Activated naive CD8-positive, alpha-beta T cell treated with anti-CD3 and anti-CD28 coated beads for 36 hours (primary cell): ENCODE measurements at regions not wholly inside any gene's neighbourhood (a gene's known extent, or its start where the extent isn't known, plus 50 kb on each side); places are given as distances from the start of the nearest gene placed in this dataset.

Source experiments
- DNase-seq: peaks from one replicate; pipeline ENCODE4 v3.0.0; 2021
- H3K27ac Mint-ChIP-seq: one replicate; pipeline ENCODE4 v1.8.0; 2022; ENCODE audit warnings: mild to moderate bottlenecking, moderate library complexity, mixed read lengths
- H3K27me3 Mint-ChIP-seq: one replicate; pipeline ENCODE4 v1.8.0; 2022; ENCODE audit warnings: mild to moderate bottlenecking, mixed read lengths
- H3K36me3 Mint-ChIP-seq: one replicate; pipeline ENCODE4 v1.8.0; 2021; ENCODE audit warnings: mild to moderate bottlenecking, mixed read lengths
- H3K4me1 Mint-ChIP-seq: one replicate; pipeline ENCODE4 v1.8.0; 2021; ENCODE audit warnings: mixed read lengths
- H3K4me3 Mint-ChIP-seq: one replicate; pipeline ENCODE4 v1.8.0; 2022; ENCODE audit warnings: mild to moderate bottlenecking, moderate library complexity, mixed read lengths
- H3K9me3 Mint-ChIP-seq: one replicate; pipeline ENCODE4 v1.8.0; 2022; ENCODE audit warnings: mixed read lengths

DNA sequence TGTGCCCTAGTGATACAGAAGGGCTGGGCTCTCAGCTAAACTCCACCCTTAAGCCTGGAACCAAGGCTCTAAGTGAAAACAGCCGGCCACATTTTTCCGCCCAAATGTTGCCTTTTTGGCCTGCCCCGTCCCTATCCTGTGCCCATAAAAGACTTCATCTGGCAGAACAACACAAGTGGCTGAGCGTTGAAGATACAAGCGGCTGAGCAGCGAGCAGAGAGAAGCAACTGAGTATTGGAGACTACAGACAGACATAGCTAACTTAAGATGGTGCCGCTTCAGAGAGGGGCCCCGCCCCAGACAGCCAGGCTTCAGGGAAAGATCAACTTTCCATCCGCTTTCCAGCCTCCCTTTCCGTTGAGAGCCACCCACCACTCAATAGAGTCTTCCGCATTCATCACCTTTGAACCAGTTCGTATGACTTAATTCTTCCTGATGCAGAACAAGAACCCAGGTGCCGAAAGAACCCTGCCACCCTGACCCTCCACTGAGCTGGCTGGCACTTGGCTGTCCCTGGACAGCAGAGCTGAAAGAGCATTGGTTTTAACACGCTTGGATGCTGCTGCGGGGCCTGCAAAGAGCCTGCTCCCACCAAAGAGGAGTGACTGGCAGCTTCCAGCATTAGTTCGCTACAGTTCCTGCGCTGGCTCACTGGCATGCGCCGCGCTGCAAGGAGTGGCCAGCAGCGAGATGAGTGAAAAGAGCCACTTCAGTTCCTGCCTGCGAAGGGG, 853.2 kb upstream of the INTU start:
- no peak overlapping the region for H3K27ac Mint-ChIP-seq
- H3K4me3 Mint-ChIP-seq, result no peak overlapping the region
- no peaks in the 10 kb centered on the region for H3K36me3 Mint-ChIP-seq
- H3K9me3 Mint-ChIP-seq, result no peaks in the 10 kb centered on the region
- H3K4me1 Mint-ChIP-seq, result no peaks in the 10 kb centered on the region
- DNase-seq, result no peak
- no peaks in the 10 kb centered on the region for H3K27me3 Mint-ChIP-seq

- H3K9me3 Mint-ChIP-seq, result peaks cover 3% of the 10 kb centered on the region
- H3K4me3 Mint-ChIP-seq, result no peak overlapping the region
- DNase-seq, result no peak
- no peak overlapping the region for H3K27ac Mint-ChIP-seq
- H3K27me3 Mint-ChIP-seq, result no peaks in the 10 kb centered on the region
- no peaks in the 10 kb centered on the region for H3K36me3 Mint-ChIP-seq
- no peaks in the 10 kb centered on the region for H3K4me1 Mint-ChIP-seq
These were observed 849.6 kb upstream of the INTU start for GRCh38 chr4:126783191-126783590.

DNA sequence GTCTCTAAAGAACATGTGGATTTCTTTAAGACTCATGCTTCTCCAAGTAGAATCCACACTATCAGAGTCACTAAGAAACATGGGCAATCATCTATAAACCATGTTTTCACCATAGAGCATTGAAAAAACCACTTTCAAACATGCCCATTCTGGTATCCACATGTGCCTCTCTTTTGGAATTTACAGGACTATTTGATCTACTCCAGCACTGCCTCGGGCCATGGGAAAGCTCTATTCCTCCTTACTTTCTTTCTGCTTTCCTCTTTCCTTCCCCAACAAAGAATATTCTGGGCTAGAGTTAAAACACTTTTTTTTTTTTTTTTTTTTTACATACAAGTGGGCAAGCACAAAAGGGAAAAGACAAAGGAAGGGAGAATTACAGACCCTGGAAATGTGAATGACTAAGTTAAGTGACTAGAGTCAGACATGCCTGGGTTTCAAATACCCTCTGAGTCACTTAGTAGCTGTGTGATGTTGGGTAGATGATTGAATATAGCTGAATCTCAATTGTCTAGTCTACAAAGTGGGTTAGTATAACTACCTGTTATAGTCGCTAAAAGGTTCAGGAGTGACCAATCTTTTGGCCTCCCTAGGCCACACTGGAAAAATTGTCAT, 847.7 kb upstream of the INTU start:
- no peak overlapping the region for H3K27ac Mint-ChIP-seq
- H3K4me3 Mint-ChIP-seq, result no peak overlapping the region
- H3K4me1 Mint-ChIP-seq, result no peaks in the 10 kb centered on the region
- H3K9me3 Mint-ChIP-seq, result peaks cover 3% of the 10 kb centered on the region
- H3K27me3 Mint-ChIP-seq, result no peaks in the 10 kb centered on the region
- no peaks in the 10 kb centered on the region for H3K36me3 Mint-ChIP-seq
- no peak for DNase-seq

DNA sequence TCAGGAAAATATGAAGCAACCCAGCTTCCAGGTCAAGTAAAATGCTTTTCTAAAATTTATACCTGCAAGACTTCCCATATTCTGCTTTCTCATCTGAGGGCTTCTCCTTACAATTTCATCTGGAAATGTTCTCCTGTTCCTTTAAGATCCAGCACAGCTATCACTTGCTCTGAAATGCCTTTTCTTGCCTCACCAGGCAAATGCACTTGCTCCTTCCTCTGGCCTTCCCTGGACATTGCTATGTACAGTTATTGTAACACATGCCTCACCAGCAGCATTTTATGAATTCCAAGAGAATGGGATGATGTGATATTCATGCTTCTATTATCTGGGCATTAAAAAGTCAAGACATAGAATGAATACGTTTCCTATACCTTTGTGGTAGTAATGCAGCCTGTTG, 842.1 kb upstream of the INTU start:
- Mint-ChIP-seq H3K9me3 (no peaks in the 10 kb centered on the region), H3K4me1 (no peaks in the 10 kb centered on the region), H3K36me3 (no peaks in the 10 kb centered on the region), H3K4me3 (no peak overlapping the region), H3K27ac (no peak overlapping the region), H3K27me3 (no peaks in the 10 kb centered on the region)
- no peak for DNase-seq

DNA sequence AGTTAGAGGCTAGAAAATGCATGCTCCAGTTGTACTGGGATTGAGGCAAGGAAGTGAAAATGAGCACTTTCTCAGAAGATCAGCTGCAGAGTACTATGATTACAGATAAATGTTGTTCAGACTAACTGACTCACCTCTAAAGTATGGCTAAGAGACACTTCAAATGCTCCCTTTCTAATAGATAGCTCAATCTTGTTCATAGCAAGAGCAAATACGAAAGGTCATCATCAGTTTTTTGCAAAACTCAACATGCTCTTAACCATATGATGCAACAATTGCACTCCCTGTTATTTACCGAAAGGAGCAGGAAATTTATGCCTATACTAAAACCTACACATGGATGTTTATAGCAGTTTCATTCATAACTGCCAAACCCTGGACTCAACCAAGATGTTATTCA, 838.4 kb upstream of the INTU start:
- H3K36me3 Mint-ChIP-seq, result no peaks in the 10 kb centered on the region
- H3K4me1 Mint-ChIP-seq, result no peaks in the 10 kb centered on the region
- no peaks in the 10 kb centered on the region for H3K27me3 Mint-ChIP-seq
- H3K27ac Mint-ChIP-seq, result no peak overlapping the region
- no peak overlapping the region for H3K4me3 Mint-ChIP-seq
- no peak for DNase-seq
- H3K9me3 Mint-ChIP-seq, result no peaks in the 10 kb centered on the region

- Mint-ChIP-seq H3K4me1 (no peaks in the 10 kb centered on the region), H3K36me3 (no peaks in the 10 kb centered on the region)
These were observed 834.5 kb upstream of the INTU start for GRCh38 chr4:126798214-126798613.

GRCh38 chr4:126799416-126799815, 833.3 kb upstream of the INTU start:
- Mint-ChIP-seq H3K27ac (no peak overlapping the region), H3K4me3 (no peak overlapping the region), H3K9me3 (peaks cover 1% of the 10 kb centered on the region), H3K4me1 (no peaks in the 10 kb centered on the region), H3K27me3 (no peaks in the 10 kb centered on the region), H3K36me3 (no peaks in the 10 kb centered on the region)
- DNase-seq, result no peak

More at GRCh38 chr4:126798214-126798613, 834.5 kb upstream of the INTU start:
- Mint-ChIP-seq H3K4me3 (no peak overlapping the region), H3K9me3 (peaks cover 1% of the 10 kb centered on the region), H3K27me3 (no peaks in the 10 kb centered on the region), H3K27ac (no peak overlapping the region)
- no peak for DNase-seq

DNA sequence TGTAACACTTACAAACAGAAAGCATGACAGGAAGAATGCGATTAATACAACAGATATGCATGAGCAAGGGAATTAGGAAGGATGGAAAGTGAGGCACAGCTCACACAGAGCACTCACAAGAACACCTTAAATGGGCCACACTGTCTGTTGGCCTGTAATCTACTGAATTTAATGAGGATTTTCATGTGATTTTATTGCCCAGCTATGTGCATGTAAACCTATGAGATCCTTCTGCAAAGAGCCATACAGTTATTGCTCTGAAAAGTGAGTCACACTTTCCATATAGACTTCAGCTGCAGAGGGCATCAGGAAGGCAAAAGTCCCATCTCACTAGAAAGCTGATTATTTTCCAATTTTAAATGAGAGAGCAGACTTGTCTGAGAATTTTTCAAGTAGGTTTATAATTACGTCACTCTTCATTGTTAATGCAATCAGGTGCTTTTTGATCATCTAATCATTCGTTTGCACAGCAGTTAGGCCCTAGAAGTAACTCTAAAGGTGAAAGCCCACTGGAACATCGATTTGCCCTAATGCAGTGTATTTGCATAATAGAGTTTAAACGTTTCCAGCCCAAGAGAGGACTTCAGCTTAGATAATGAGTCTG, 832.7 kb upstream of the INTU start:
- DNase-seq, result no peak
- Mint-ChIP-seq H3K4me1 (no peaks in the 10 kb centered on the region), H3K27me3 (no peaks in the 10 kb centered on the region), H3K9me3 (peaks cover 1% of the 10 kb centered on the region), H3K27ac (no peak overlapping the region), H3K36me3 (no peaks in the 10 kb centered on the region), H3K4me3 (no peak overlapping the region)

GRCh38 chr4:126800575-126801141, 832.1 kb upstream of the INTU start:
- DNase-seq, result no peak
- Mint-ChIP-seq H3K27ac (no peak overlapping the region), H3K4me1 (no peaks in the 10 kb centered on the region), H3K27me3 (no peaks in the 10 kb centered on the region), H3K36me3 (no peaks in the 10 kb centered on the region), H3K4me3 (no peak overlapping the region), H3K9me3 (peaks cover 1% of the 10 kb centered on the region)

DNA sequence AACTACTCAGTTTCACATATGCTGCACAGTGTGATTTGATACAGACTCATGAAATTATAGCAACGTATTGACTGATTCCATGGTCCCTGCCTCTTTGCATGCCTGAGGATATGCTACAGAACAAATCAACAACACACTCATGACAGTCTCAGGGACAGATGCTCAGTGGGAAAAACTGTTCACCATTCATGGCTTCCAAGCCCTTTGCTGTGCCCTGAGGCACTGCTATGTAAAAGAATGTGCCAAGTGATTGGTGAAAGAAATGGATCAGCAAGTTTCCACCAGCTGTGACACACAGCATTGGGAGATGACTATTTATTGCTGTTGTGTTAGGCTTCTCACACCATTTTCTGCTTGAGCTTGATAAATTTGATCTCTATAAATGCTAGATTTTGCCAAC, 825.6 kb upstream of the INTU start:
- DNase-seq, result no peak
- no peaks in the 10 kb centered on the region for H3K9me3 Mint-ChIP-seq
- H3K27ac Mint-ChIP-seq, result no peak overlapping the region
- no peaks in the 10 kb centered on the region for H3K4me1 Mint-ChIP-seq
- H3K36me3 Mint-ChIP-seq, result no peaks in the 10 kb centered on the region
- H3K27me3 Mint-ChIP-seq, result no peaks in the 10 kb centered on the region
- no peak overlapping the region for H3K4me3 Mint-ChIP-seq

- Mint-ChIP-seq H3K36me3 (no peaks in the 10 kb centered on the region), H3K27ac (no peak overlapping the region), H3K4me1 (no peaks in the 10 kb centered on the region), H3K9me3 (peaks cover 11% of the 10 kb centered on the region), H3K4me3 (no peak overlapping the region), H3K27me3 (no peaks in the 10 kb centered on the region)
- no peak for DNase-seq
These were observed 820.7 kb upstream of the INTU start for GRCh38 chr4:126812076-126812475.

- H3K9me3 Mint-ChIP-seq, result peaks cover 8% of the 10 kb centered on the region
- H3K4me3 Mint-ChIP-seq, result no peak overlapping the region
- H3K27me3 Mint-ChIP-seq, result no peaks in the 10 kb centered on the region
- H3K36me3 Mint-ChIP-seq, result no peaks in the 10 kb centered on the region
- H3K4me1 Mint-ChIP-seq, result no peaks in the 10 kb centered on the region
- no peak overlapping the region for H3K27ac Mint-ChIP-seq
- DNase-seq, result no peak
These were observed 812.1 kb upstream of the INTU start for GRCh38 chr4:126820631-126821030.

DNA sequence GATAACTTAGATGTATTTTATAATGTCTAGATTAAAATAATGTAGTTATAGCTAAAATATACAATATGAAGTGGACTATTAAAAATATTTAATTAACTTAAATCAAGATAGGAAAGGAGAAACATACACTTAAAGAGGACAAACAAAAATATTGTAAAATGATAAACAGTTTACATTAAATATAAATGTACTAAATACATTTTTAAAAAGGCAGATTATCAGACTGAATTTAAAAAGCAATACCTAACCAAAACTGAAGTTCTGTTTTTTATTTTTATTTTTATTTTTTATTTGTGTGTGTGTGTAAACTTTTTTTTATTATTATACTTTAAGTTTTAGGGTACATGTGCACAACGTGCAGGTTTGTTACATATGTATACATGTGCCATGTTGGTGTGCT, 811.6 kb upstream of the INTU start:
- Mint-ChIP-seq H3K27me3 (no peaks in the 10 kb centered on the region), H3K9me3 (peaks cover 5% of the 10 kb centered on the region), H3K36me3 (no peaks in the 10 kb centered on the region), H3K4me1 (no peaks in the 10 kb centered on the region), H3K27ac (no peak overlapping the region), H3K4me3 (no peak overlapping the region)
- no peak for DNase-seq

GRCh38 chr4:126825083-126825482, 807.7 kb upstream of the INTU start:
- Mint-ChIP-seq H3K27ac (no peak overlapping the region), H3K36me3 (no peaks in the 10 kb centered on the region), H3K4me1 (no peaks in the 10 kb centered on the region), H3K9me3 (peaks cover 5% of the 10 kb centered on the region), H3K27me3 (no peaks in the 10 kb centered on the region), H3K4me3 (no peak overlapping the region)
- no peak for DNase-seq

DNA sequence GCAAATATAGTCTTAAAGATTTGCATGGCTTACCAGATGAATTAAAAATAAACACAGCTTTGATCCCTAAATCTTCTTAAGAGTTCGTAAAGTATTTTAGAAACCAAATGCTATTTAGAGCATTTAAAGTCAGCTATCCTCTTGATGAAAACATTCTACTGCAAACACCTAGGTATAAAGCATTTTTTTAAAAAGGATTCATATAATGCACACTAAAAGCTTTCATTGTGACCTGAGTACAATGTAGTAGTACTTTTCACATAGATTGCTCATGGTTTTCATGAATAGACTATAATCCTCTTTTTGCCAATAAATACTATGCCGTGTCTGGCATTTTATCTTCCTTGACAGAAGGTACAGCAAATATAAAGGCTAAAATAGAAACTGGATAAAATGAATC, 805.1 kb upstream of the INTU start:
- Mint-ChIP-seq H3K27ac (no peak overlapping the region), H3K4me3 (no peak overlapping the region), H3K36me3 (no peaks in the 10 kb centered on the region), H3K4me1 (no peaks in the 10 kb centered on the region), H3K27me3 (no peaks in the 10 kb centered on the region), H3K9me3 (peaks cover 12% of the 10 kb centered on the region)
- no peak for DNase-seq

DNA sequence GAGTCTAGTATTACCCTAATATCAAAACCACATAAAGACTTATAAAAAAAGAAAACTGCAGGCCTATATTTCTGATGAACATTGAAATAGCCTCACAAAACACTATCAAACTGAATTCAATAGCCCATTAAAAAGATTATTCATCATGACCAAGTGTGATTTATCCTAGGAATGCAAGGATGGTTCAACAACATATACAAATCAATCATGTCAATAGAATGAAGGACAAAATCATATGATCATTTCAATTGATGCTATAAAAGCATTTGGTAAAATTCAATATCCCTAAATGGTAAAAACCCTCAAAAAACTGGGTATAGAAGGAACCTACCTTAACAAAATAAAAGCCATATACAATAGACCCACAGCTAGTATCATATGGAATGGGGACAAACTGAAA, 797.9 kb upstream of the INTU start:
- H3K27me3 Mint-ChIP-seq, result no peaks in the 10 kb centered on the region
- no peak overlapping the region for H3K4me3 Mint-ChIP-seq
- no peaks in the 10 kb centered on the region for H3K4me1 Mint-ChIP-seq
- H3K27ac Mint-ChIP-seq, result no peak overlapping the region
- no peaks in the 10 kb centered on the region for H3K36me3 Mint-ChIP-seq
- peaks cover 23% of the 10 kb centered on the region for H3K9me3 Mint-ChIP-seq
- no peak for DNase-seq
